ENCODE measurements at regions not wholly inside any gene's neighbourhood (a gene's known extent, or its start where the extent isn't known, plus 50 kb on each side); places are given as distances from the start of the nearest gene placed in this dataset.

DNA sequence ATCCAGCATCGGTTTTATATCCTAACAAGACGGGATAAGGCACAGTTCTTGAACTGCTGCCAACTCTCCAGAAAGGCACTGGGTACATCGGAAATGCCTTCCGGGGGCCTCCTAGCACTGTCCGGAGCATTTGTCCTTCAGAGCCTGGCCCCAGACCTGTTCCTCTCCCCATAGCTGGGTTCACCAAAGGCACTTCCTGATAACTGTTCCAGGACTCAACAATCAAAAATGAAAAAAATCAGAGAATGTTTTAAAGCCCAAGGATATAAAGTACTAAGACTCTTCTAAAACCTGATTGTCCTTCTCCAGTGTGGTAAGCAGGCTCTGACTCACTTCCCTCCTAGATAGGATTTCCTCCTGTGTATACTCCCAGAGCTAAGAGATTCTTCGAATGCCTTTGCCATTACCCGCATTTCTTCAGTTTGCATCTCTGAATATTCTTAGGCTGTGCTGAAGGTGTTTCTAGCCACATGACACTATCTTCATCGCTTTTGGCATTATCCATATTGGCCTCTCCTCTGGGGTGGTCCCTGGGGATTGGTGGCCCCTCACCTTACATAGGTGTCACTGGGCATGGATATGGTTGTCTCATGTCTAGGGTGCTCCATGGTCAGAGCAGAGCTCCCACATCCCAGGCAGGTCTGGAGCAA lies 112.9 kb downstream of the ZBTB18 start:
- TF ChIP-seq, protein P1, sequence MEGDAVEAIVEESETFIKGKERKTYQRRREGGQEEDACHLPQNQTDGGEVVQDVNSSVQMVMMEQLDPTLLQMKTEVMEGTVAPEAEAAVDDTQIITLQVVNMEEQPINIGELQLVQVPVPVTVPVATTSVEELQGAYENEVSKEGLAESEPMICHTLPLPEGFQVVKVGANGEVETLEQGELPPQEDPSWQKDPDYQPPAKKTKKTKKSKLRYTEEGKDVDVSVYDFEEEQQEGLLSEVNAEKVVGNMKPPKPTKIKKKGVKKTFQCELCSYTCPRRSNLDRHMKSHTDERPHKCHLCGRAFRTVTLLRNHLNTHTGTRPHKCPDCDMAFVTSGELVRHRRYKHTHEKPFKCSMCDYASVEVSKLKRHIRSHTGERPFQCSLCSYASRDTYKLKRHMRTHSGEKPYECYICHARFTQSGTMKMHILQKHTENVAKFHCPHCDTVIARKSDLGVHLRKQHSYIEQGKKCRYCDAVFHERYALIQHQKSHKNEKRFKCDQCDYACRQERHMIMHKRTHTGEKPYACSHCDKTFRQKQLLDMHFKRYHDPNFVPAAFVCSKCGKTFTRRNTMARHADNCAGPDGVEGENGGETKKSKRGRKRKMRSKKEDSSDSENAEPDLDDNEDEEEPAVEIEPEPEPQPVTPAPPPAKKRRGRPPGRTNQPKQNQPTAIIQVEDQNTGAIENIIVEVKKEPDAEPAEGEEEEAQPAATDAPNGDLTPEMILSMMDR (IDR thresholded peaks at IDR 0.05): no peak
- TF ChIP-seq POLR2AphosphoS5 (IDR thresholded peaks at IDR 0.05; ENCODE audit: insufficient read depth in 1 of 2, low read depth in 1 of 2) (no peak), POLR2A (IDR thresholded peaks at IDR 0.05) (no peak)

Data from vagina (tissue), 2 donors.